ENCODE measurements at regions not wholly inside any gene's neighbourhood (a gene's known extent, or its start where the extent isn't known, plus 50 kb on each side); places are given as distances from the start of the nearest gene placed in this dataset.

DNA sequence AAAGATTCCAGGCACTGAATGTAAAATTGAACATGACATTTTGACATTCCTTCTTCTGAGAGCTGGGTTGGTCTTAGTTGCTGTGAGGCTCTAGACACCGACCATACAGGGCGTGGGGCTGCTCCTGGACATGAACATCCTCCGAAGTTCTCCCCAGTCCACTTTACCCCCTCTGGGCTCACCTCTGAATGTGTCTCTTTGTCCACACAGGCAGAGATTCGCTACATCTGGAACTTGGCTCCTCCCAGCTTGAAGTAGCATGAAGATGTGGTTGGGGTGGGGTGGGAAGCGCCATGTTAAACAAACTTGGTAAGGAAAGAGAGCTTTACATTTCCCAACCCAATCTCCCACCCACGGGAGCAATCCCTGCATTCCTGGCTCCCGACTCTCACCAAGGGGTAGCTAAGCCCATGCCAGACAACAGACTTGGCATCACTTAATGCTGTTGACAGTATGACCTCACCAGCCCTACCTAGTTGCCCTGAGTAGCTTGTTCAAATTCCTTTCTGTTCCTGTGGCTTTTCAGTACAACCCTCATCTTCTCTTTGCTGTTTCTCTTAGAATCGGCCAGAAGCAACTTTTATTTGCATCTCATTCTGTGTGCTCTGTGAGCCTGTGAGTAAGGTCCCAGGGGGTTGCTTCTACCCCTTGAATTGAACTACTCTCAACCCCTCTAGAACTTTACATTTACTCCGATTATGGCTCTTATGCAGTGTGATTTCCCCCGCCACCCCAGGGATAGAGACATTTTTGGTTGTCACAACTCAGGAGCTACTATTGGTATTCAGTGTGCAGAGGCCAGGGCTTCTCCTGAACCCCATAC is 211.4 kb downstream of the SEC23IP start:
- Histone ChIP-seq H3K79me2 (ENCODE audit: control insufficient read depth, low read length) (no peaks in the 10 kb centered on the region), H3F3A (ENCODE audit: control insufficient read depth, insufficient read depth) (no peaks in the 10 kb centered on the region), H3K4me2 (ENCODE audit: low read length) (peak overlapping the region; percentile 7; the same call in 1 of the 2 replicates), H3K27me3 (ENCODE audit: control insufficient read depth, low read length) (peaks cover 11% of the 10 kb centered on the region), H3K4me3 (ENCODE audit: low read length) (no peak overlapping the region), H3K36me3 (ENCODE audit: control insufficient read depth, low read length) (no peaks in the 10 kb centered on the region), H3K9me3 (ENCODE audit: control insufficient read depth, insufficient read depth, low read length) (no peaks in the 10 kb centered on the region), H3K9me2 (replicated peaks; ENCODE audit: control insufficient read depth, low read length) (no peaks in the 10 kb centered on the region), H4K20me1 (ENCODE audit: control insufficient read depth, insufficient read depth, low read depth, low read length) (no peaks in the 10 kb centered on the region), H3K27ac (ENCODE audit: low read depth, low read length) (no peak overlapping the region), H3K4me1 (ENCODE audit: control insufficient read depth, low read length) (peaks cover 27% of the 10 kb centered on the region)
- TF ChIP-seq EZH2phosphoT487 (IDR thresholded peaks at IDR 0.05; ENCODE audit: borderline replicate concordance, low read length) = no peak
- TF ChIP-seq, protein P1, sequence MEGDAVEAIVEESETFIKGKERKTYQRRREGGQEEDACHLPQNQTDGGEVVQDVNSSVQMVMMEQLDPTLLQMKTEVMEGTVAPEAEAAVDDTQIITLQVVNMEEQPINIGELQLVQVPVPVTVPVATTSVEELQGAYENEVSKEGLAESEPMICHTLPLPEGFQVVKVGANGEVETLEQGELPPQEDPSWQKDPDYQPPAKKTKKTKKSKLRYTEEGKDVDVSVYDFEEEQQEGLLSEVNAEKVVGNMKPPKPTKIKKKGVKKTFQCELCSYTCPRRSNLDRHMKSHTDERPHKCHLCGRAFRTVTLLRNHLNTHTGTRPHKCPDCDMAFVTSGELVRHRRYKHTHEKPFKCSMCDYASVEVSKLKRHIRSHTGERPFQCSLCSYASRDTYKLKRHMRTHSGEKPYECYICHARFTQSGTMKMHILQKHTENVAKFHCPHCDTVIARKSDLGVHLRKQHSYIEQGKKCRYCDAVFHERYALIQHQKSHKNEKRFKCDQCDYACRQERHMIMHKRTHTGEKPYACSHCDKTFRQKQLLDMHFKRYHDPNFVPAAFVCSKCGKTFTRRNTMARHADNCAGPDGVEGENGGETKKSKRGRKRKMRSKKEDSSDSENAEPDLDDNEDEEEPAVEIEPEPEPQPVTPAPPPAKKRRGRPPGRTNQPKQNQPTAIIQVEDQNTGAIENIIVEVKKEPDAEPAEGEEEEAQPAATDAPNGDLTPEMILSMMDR (IDR thresholded peaks at IDR 0.05; ENCODE audit: low read depth, low read length, poor library complexity, severe bottlenecking) = no peak

DNA sequence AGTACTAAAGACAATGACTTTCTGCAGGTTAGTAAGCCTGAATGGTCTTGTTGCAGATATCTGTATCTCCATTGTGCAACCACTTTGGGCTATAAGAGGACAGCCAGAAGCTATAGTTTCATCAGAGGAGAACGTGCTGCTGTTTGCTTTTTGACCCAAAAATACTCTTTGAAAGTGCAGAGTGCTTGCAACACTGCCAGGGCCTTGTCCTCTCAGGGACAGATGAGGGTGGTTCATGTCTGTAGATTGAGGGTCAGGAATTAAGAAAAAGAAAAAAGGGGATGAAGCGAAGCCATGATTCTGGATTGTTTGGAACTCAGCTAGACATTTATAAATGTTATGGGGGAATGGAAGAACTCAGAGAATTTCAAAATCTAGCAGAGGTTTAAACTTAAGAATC is 212.5 kb downstream of the SEC23IP start:
- peaks cover 27% of the 10 kb centered on the region for H3K4me1 ChIP-seq (ENCODE audit: control insufficient read depth, low read length)
- H3K27me3 ChIP-seq (ENCODE audit: control insufficient read depth, low read length) = peaks cover 11% of the 10 kb centered on the region
- no peaks in the 10 kb centered on the region for H3K79me2 ChIP-seq (ENCODE audit: control insufficient read depth, low read length)
- no peak overlapping the region for H3K27ac ChIP-seq (ENCODE audit: low read depth, low read length)
- H3K9me3 ChIP-seq (ENCODE audit: control insufficient read depth, insufficient read depth, low read length) = no peaks in the 10 kb centered on the region
- no peaks in the 10 kb centered on the region for H3K36me3 ChIP-seq (ENCODE audit: control insufficient read depth, low read length)
- no peaks in the 10 kb centered on the region for H4K20me1 ChIP-seq (ENCODE audit: control insufficient read depth, insufficient read depth, low read depth, low read length)
- no peak for TF ChIP-seq EZH2phosphoT487 (IDR thresholded peaks at IDR 0.05; ENCODE audit: borderline replicate concordance, low read length)
- TF ChIP-seq, protein P1 (IDR thresholded peaks at IDR 0.05; ENCODE audit: low read depth, low read length, poor library complexity, severe bottlenecking) = no peak
- H3F3A ChIP-seq (ENCODE audit: control insufficient read depth, insufficient read depth) = no peaks in the 10 kb centered on the region
- 0 out of 2 replicates have a peak overlapping the region, but pooled peaks have one; percentile 3 for H3K4me2 ChIP-seq (ENCODE audit: low read length)
- H3K9me2 ChIP-seq (replicated peaks; ENCODE audit: control insufficient read depth, low read length) = no peaks in the 10 kb centered on the region
- no peak overlapping the region for H3K4me3 ChIP-seq (ENCODE audit: low read length)

DNA sequence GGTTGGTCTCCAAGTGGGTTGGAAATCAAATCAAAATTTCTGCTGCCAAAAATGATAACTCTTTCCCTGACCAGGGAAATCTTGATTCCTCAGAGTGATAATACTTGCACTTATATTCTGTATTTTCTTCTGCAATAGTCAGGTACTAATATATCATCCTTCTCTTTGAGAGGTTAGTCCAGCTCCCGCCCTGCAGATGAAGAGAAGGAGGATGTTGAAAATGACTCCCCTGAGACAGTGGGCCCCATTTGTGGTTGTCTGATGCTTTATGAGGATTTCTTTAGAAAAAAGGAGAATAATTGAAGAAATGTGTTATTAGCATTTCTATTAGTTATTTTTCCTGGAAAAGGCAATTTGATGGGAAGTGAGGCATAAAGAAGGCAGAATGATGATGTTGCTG is 213.0 kb downstream of the SEC23IP start:
- no peaks in the 10 kb centered on the region for H4K20me1 ChIP-seq (ENCODE audit: control insufficient read depth, insufficient read depth, low read depth, low read length)
- no peaks in the 10 kb centered on the region for H3F3A ChIP-seq (ENCODE audit: control insufficient read depth, insufficient read depth)
- 0 out of 2 replicates have a peak overlapping the region, but pooled peaks have one; percentile 3 for H3K4me2 ChIP-seq (ENCODE audit: low read length)
- no peaks in the 10 kb centered on the region for H3K36me3 ChIP-seq (ENCODE audit: control insufficient read depth, low read length)
- H3K27ac ChIP-seq (ENCODE audit: low read depth, low read length) = no peak overlapping the region
- no peaks in the 10 kb centered on the region for H3K79me2 ChIP-seq (ENCODE audit: control insufficient read depth, low read length)
- peaks cover 11% of the 10 kb centered on the region for H3K27me3 ChIP-seq (ENCODE audit: control insufficient read depth, low read length)
- no peak for TF ChIP-seq EZH2phosphoT487 (IDR thresholded peaks at IDR 0.05; ENCODE audit: borderline replicate concordance, low read length)
- TF ChIP-seq, protein P1 (IDR thresholded peaks at IDR 0.05; ENCODE audit: low read depth, low read length, poor library complexity, severe bottlenecking) = no peak
- no peaks in the 10 kb centered on the region for H3K9me2 ChIP-seq (replicated peaks; ENCODE audit: control insufficient read depth, low read length)
- H3K4me1 ChIP-seq (ENCODE audit: control insufficient read depth, low read length) = peaks cover 27% of the 10 kb centered on the region
- H3K4me3 ChIP-seq (ENCODE audit: low read length) = no peak overlapping the region
- no peaks in the 10 kb centered on the region for H3K9me3 ChIP-seq (ENCODE audit: control insufficient read depth, insufficient read depth, low read length)
